Right lobe of liver (tissue), 4 donors: ENCODE measurements at regions not wholly inside any gene's neighbourhood (a gene's known extent, or its start where the extent isn't known, plus 50 kb on each side); places are given as distances from the start of the nearest gene placed in this dataset.
"Not testable (repeated sequence)": the region's sequence is repeated elsewhere in the genome, so short reads cannot be mapped to it uniquely, and the experiment has no call there.

ENCODE experiments used
- CTCF ChIP-seq, 4 donors: fragments of 200-600 bp in 3 of 4; fragments of 450-650 bp in 1 of 4; IDR thresholded peaks; one replicate each; pipeline versions ENCODE4 v1.5.1 to v1.8.0; 2016 to 2022; ENCODE audit warnings: antibody characterized with exemption in 4 of 4, mild to moderate bottlenecking in 2 of 4
- POLR2A ChIP-seq: fragments of 450-650 bp; IDR thresholded peaks from one replicate; pipeline ENCODE4 v1.6.1; 2017; ENCODE audit warnings: antibody characterized with exemption, mild to moderate bottlenecking
- donor health status: DM: no; HTN: no; CAD: no.
- donor health status: DM: no; HTN: no; CAD: no.
- donor health status: DM: no; HTN: yes; CAD: no.

GRCh38 chr4:97101171-97101570, 1042.1 kb downstream of the STPG2 start:
- TF ChIP-seq CTCF (IDR thresholded peaks at IDR 0.05); POLR2A: not testable (repeated sequence)
